HFF-Myc (cell line): ENCODE measurements at regions not wholly inside any gene's neighbourhood (a gene's known extent, or its start where the extent isn't known, plus 50 kb on each side); places are given as distances from the start of the nearest gene placed in this dataset.

ENCODE experiments used
- DNase-seq: peaks from one replicate; pipeline ENCODE4 v3.0.0-alpha.2; 2011; ENCODE audit warnings: low read depth; ENCODE audit errors: extremely low read depth
- H3K4me3 ChIP-seq: replicated peaks from 2 replicates; pipeline ENCODE4 v1.5.1; 2011; ENCODE audit warnings: low read depth, mild to moderate bottlenecking, control low read depth, low read length
- TF ChIP-seq, protein P1 (sequence below): IDR thresholded peaks from 2 replicates; pipeline ENCODE4 v1.5.1; 2012; ENCODE audit warnings: mild to moderate bottlenecking, low read depth, low read length, control low read depth; ENCODE audit errors: missing control alignments

DNA sequence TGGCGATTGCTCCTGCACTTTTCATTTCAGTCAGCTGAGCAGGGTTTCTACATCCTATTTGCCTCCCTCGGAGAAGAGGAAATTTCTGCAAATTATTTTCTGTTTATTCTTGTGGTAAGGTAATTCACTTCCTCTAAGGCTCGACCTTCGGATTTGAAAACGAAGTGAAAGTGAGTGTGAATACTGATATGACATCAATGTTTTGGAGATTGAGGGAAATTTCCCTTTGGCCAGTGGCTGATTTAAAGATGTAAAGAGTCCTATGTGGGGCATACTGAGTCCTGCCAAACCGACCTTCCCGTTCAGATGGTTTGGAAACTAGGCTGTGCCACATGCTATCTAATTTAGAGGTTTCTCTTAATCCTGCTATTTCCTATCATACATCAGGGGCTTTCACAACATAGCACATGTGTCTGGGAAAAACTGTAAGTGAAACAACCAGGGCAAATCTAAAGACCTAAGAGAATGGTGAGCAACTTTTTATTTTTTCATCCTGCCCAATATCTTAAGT, 112.3 kb downstream of the POSTN start:
- no peak overlapping the region for H3K4me3 ChIP-seq
- no peak for DNase-seq
- TF ChIP-seq, protein P1, sequence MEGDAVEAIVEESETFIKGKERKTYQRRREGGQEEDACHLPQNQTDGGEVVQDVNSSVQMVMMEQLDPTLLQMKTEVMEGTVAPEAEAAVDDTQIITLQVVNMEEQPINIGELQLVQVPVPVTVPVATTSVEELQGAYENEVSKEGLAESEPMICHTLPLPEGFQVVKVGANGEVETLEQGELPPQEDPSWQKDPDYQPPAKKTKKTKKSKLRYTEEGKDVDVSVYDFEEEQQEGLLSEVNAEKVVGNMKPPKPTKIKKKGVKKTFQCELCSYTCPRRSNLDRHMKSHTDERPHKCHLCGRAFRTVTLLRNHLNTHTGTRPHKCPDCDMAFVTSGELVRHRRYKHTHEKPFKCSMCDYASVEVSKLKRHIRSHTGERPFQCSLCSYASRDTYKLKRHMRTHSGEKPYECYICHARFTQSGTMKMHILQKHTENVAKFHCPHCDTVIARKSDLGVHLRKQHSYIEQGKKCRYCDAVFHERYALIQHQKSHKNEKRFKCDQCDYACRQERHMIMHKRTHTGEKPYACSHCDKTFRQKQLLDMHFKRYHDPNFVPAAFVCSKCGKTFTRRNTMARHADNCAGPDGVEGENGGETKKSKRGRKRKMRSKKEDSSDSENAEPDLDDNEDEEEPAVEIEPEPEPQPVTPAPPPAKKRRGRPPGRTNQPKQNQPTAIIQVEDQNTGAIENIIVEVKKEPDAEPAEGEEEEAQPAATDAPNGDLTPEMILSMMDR, result no peak

DNA sequence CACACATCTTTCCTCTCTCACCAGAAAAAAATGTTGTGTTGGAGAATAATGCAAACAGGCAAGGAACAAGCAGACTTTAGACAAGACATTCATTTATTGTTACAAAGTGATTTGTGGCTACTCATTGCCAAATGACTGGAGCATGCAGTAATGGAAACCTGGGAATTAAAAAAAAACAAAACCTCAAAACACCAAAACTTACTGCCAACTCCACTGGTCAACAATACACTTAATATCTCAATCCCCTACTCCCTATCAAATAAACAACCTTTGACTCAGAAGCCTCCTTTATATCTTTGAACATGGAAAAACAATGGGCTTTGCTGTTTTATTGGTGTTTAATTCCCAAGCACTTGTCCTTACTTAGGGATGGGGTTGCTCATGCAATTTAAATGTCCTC, 112.8 kb downstream of the POSTN start:
- no peak overlapping the region for H3K4me3 ChIP-seq
- TF ChIP-seq, protein P1, result no peak
- DNase-seq, result no peak

DNA sequence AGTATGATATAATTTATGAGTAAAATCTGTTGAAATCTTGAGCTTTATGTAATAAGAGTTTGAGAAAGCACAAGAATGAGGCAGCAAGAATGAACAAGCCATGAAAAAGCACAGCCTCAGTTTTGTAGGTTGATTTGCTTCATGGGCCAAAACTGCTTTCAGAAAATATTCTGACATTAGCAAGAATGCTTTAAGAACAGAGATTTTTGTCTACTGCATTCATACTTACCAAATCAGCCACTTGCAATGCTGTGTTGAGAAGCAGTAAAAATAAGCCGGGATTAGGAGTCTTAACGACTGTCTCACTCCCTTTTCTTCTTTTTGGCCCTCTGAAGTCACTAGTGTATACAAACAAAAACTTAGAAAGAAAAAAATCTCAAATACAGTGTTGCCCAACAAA, 114.5 kb downstream of the POSTN start:
- H3K4me3 ChIP-seq, result no peak overlapping the region
- no peak for DNase-seq
- TF ChIP-seq, protein P1, result no peak

DNA sequence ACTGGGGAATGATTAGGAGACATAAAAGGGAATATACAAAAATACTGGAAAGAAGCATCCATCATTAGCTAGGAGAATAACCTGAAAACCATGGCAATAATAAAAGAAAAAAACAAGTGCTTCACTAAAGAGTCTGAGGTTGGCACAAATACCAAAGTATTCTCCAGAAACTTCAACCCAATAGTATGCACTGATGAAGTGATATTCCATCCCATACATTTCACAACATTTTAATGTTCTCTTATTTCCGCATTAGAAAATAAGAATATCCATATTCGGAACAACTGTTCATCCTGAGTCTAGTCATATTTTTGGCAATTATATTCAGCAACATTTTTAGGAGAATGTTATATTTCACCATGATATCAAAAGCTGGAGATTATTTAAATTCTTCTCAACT, 116.2 kb downstream of the POSTN start:
- TF ChIP-seq, protein P1, result no peak
- DNase-seq, result no peak
- H3K4me3 ChIP-seq, result no peak overlapping the region

DNA sequence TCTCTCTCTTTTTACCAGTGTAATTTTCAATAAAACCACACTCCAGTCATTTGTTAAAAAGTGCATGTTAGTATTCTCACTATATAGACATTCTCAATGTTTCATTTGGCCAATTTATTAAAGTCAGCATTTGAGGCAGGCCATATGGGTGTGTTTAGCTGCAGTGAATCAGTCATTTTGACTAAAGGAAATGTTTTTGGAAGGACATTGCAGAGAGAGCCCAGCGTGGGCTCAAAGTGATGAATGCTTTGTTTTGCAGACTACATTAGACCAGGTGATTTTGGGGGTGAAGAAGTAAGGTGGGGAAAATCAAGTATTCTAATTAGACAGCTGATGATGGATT, 116.7 kb downstream of the POSTN start:
- no peak for DNase-seq
- H3K4me3 ChIP-seq, result no peak overlapping the region
- TF ChIP-seq, protein P1, result no peak

DNA sequence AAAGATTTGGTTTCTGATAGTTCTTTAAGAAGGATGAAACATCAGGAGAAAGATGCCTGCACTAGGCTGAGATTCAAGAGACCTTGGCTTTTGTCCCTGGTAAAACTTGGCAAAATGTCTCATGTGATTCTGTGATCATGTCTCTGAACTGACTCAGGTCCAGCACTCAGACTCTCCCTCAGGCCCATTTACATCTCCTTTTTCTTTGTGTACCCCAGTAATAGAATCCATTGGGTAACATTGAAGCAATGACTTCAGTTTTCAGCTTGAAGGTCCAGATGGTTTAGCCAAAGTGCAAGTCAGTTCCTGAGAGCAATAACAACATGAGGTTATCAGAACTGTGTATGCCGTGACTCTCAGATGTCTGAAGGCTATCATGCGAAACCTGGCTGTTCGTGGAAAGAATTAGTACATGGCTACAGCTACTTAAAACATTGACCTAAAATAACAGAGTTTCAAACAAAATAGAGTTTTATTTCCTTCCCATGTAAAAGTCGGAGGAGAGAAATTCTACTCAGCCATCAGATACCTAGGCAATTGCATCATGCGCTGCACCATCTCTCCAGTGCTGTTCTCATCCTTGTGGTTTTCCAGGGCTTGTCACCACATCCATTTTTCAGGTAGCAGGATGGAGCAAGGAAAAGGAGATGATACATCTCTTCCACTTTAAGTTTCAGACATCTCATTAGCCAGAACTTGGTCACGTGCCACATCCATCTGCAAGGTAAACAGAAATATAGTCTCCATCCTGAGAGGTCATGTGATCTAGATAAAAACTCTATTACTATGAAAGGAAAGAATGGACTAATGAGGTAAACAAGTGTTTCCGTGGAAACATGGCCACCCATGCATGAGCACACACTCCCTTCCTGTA, 117.3 kb downstream of the POSTN start:
- TF ChIP-seq, protein P1, result no peak
- no peak overlapping the region for H3K4me3 ChIP-seq
- DNase-seq, result no peak
